Neural progenitor cell (in vitro differentiated cells): ENCODE measurements at regions not wholly inside any gene's neighbourhood (a gene's known extent, or its start where the extent isn't known, plus 50 kb on each side); places are given as distances from the start of the nearest gene placed in this dataset.
"Not testable (repeated sequence)": the region's sequence is repeated elsewhere in the genome, so short reads cannot be mapped to it uniquely, and the experiment has no call there.

Source experiments
- DNase-seq: peaks from one replicate; pipeline ENCODE4 v3.0.0-alpha.2; 2016; ENCODE audit warnings: low spot score
- H2AFZ ChIP-seq: fragments of 200-600 bp; sonication (generic); replicated peaks from 2 replicates; pipeline ENCODE4 v1.6.1; 2016; ENCODE audit warnings: antibody characterized with exemption
- H3F3A ChIP-seq: fragments of 200-600 bp; sonication (generic); 2 replicates; pipeline ENCODE4 v1.6.1; 2016; ENCODE audit warnings: antibody characterized with exemption, low read depth
- H3K27ac ChIP-seq: fragments of 200-600 bp; sonication (generic); 2 replicates; pipeline ENCODE4 v1.5.1; 2016; ENCODE audit warnings: mild to moderate bottlenecking
- H3K27me3 ChIP-seq: fragments of 200-600 bp; sonication (generic); 2 replicates; pipeline ENCODE4 v1.6.1; 2016; ENCODE audit warnings: mild to moderate bottlenecking, moderate library complexity
- H3K36me3 ChIP-seq: fragments of 200-600 bp; sonication (generic); 2 replicates; pipeline ENCODE4 v1.5.1; 2016
- H3K4me1 ChIP-seq: fragments of 200-600 bp; sonication (generic); 2 replicates; pipeline ENCODE4 v1.6.1; 2016; ENCODE audit warnings: mixed run types
- H3K4me2 ChIP-seq: fragments of 200-600 bp; sonication (generic); 2 replicates; pipeline ENCODE4 v1.6.1; 2016
- H3K4me3 ChIP-seq: fragments of 200-600 bp; sonication (generic); 2 replicates; pipeline ENCODE4 v1.5.1; 2016
- H3K79me2 ChIP-seq: fragments of 200-600 bp; sonication (generic); 2 replicates; pipeline ENCODE4 v1.6.1; 2016; ENCODE audit warnings: low read depth
- H3K9ac ChIP-seq: fragments of 200-600 bp; sonication (generic); 2 replicates; pipeline ENCODE4 v1.6.1; 2016
- H3K9me3 ChIP-seq: fragments of 200-600 bp; sonication (generic); 2 replicates; pipeline ENCODE4 v1.5.1; 2016; ENCODE audit warnings: low read depth
- H4K20me1 ChIP-seq: fragments of 200-600 bp; sonication (generic); 2 replicates; pipeline ENCODE4 v1.6.1; 2016; ENCODE audit warnings: low read depth
- H3K27ac Mint-ChIP-seq: 3 replicates; pipeline ENCODE4 v1.8.0; 2021; ENCODE audit warnings: mixed read lengths
- H3K27me3 Mint-ChIP-seq: 2 replicates; pipeline ENCODE4 v1.8.0; 2022; ENCODE audit warnings: low read depth, mild to moderate bottlenecking, inconsistent platforms, moderate library complexity, mixed read lengths; ENCODE audit not compliant: insufficient read depth
- H3K36me3 Mint-ChIP-seq: 3 replicates; pipeline ENCODE4 v1.8.0; 2021; ENCODE audit warnings: mixed read lengths
- H3K4me1 Mint-ChIP-seq: 3 replicates; pipeline ENCODE4 v1.8.0; 2021; ENCODE audit warnings: mixed read lengths
- H3K4me3 Mint-ChIP-seq: 3 replicates; pipeline ENCODE4 v1.8.0; 2021; ENCODE audit warnings: mild to moderate bottlenecking, moderate library complexity, mixed read lengths
- H3K9me3 Mint-ChIP-seq: 3 replicates; pipeline ENCODE4 v1.8.0; 2020; ENCODE audit warnings: mixed read lengths
- EZH2 ChIP-seq: fragments of 200-600 bp; sonication (generic); IDR thresholded peaks from 2 replicates; pipeline ENCODE4 v1.6.1; 2017; ENCODE audit warnings: antibody characterized with exemption, mild to moderate bottlenecking, moderate library complexity
- EZH2phosphoT487 ChIP-seq: fragments of 200-600 bp; sonication (generic); IDR thresholded peaks from 2 replicates; pipeline ENCODE4 v1.6.1; 2017; ENCODE audit warnings: antibody characterized with exemption
- TF ChIP-seq, protein P1 (sequence below): fragments of 200-600 bp; sonication (generic); IDR thresholded peaks from 2 replicates; pipeline ENCODE4 v1.5.1; 2017; ENCODE audit warnings: antibody characterized with exemption, mild to moderate bottlenecking

DNA sequence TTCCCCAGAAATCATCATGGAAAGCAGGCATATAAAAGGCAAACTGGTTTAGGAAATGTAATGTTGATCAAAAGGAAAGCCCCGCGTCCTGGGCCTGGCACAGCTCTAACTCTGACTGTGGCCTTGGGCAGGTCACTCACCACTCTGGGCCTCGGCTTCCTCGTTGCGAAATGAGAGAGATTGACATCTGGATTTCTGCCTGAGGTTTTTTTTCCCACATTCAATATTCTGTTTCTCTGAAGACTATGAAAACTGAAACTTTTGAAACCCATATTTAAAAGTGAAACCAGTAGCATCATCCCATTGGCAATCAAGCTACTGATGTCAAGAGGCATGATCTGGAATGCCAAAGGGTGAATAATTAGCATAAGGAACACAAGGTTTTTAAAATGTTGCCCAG is 369.7 kb upstream of the NPVF start:
- Histone ChIP-seq H3K27ac (no peak overlapping the region), H3K27me3 (no peaks in the 10 kb centered on the region), H3K79me2 (no peaks in the 10 kb centered on the region), H3K4me1 (peaks cover 6% of the 10 kb centered on the region), H3K9ac (no peak overlapping the region), H4K20me1 (no peaks in the 10 kb centered on the region), H3K4me3 (no peak overlapping the region), H3K9me3 (no peaks in the 10 kb centered on the region), H3K4me2 (no peak overlapping the region), H3K36me3 (no peaks in the 10 kb centered on the region), H3F3A (peaks cover 7% of the 10 kb centered on the region), H2AFZ (no peak overlapping the region)
- DNase-seq = no peak
- H3K4me1 Mint-ChIP-seq = no peaks in the 10 kb centered on the region
- no peak for TF ChIP-seq EZH2
- TF ChIP-seq, protein P1, sequence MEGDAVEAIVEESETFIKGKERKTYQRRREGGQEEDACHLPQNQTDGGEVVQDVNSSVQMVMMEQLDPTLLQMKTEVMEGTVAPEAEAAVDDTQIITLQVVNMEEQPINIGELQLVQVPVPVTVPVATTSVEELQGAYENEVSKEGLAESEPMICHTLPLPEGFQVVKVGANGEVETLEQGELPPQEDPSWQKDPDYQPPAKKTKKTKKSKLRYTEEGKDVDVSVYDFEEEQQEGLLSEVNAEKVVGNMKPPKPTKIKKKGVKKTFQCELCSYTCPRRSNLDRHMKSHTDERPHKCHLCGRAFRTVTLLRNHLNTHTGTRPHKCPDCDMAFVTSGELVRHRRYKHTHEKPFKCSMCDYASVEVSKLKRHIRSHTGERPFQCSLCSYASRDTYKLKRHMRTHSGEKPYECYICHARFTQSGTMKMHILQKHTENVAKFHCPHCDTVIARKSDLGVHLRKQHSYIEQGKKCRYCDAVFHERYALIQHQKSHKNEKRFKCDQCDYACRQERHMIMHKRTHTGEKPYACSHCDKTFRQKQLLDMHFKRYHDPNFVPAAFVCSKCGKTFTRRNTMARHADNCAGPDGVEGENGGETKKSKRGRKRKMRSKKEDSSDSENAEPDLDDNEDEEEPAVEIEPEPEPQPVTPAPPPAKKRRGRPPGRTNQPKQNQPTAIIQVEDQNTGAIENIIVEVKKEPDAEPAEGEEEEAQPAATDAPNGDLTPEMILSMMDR = no peak
- TF ChIP-seq EZH2phosphoT487 = no peak
- no peak overlapping the region for H3K4me3 Mint-ChIP-seq
- H3K9me3 Mint-ChIP-seq = no peaks in the 10 kb centered on the region
- H3K27me3 Mint-ChIP-seq = peaks cover 4% of the 10 kb centered on the region
- no peaks in the 10 kb centered on the region for H3K36me3 Mint-ChIP-seq
- no peak overlapping the region for H3K27ac Mint-ChIP-seq

DNA sequence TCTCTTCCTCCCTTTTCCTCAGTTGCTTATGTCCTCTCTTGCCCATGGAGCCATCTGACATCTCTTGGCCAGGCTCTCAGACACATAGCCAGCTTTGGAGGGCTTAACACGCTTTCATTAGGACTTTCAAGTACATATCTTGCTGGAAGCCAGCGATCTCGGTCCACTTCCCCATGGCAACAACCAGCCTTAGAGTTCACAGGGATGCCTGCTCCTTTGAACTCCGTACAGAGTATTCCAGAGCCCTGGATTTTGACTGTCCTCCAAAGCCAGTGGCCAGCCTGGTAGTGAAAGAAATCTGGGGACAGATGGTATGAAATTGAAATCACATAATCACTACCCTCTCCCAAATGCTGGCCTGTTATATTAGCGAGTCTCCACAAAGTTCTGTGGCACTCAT is 370.5 kb upstream of the NPVF start:
- DNase-seq = no peak
- Mint-ChIP-seq H3K4me3 (no peak overlapping the region), H3K9me3 (no peaks in the 10 kb centered on the region), H3K4me1 (no peaks in the 10 kb centered on the region), H3K36me3 (no peaks in the 10 kb centered on the region), H3K27me3 (peaks cover 4% of the 10 kb centered on the region), H3K27ac (no peak overlapping the region)
- no peak overlapping the region for H2AFZ ChIP-seq
- no peaks in the 10 kb centered on the region for H3K27me3 ChIP-seq
- TF ChIP-seq EZH2phosphoT487 (no peak), EZH2 (no peak)
- TF ChIP-seq, protein P1 = no peak
- no peak overlapping the region for H3K4me3 ChIP-seq
- peaks cover 7% of the 10 kb centered on the region for H3F3A ChIP-seq
- H3K4me2 ChIP-seq = no peak overlapping the region
- H3K79me2 ChIP-seq = no peaks in the 10 kb centered on the region
- no peak overlapping the region for H3K9ac ChIP-seq
- no peak overlapping the region for H3K27ac ChIP-seq
- no peaks in the 10 kb centered on the region for H3K36me3 ChIP-seq
- H4K20me1 ChIP-seq = no peaks in the 10 kb centered on the region
- no peaks in the 10 kb centered on the region for H3K9me3 ChIP-seq
- H3K4me1 ChIP-seq = peaks cover 6% of the 10 kb centered on the region

DNA sequence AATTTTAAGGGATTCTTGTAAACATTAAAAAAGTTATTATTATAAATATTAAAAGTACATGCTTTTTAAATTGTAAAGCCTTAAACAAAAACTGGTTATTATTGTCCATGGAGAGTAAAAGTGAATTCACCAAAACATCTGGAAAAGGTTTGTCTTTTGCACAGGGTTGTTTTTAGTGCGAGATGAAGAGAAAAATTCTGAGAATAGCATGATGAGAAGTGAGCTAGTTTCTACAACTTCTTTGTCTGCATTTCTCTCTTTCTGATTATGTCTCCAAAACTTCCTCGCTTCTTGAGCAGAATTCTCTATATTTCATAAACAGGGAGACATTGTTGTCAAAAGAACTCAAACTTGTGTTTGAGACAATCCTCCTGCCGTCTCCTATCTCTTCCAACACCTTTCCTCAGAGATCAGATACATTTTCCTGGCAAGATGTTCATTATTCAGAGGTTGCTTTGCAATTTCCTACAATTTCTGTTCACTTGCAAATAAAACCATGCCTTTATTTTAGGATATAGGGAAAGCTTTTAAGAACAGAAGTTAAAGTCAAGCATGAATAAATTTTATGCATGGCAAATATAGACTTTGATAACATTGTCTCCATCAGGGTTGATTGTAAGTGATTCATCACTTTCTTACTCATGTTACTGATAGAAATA is 372.1 kb upstream of the NPVF start:
- no peak overlapping the region for H2AFZ ChIP-seq
- H3K36me3 ChIP-seq = no peaks in the 10 kb centered on the region
- no peak for TF ChIP-seq EZH2
- TF ChIP-seq EZH2phosphoT487 = no peak
- TF ChIP-seq, protein P1 = no peak
- H3K4me3 Mint-ChIP-seq = no peak overlapping the region
- H3K27ac Mint-ChIP-seq = no peak overlapping the region
- H3K4me1 Mint-ChIP-seq = no peaks in the 10 kb centered on the region
- no peaks in the 10 kb centered on the region for H4K20me1 ChIP-seq
- no peak overlapping the region for H3K4me2 ChIP-seq
- peaks cover 7% of the 10 kb centered on the region for H3F3A ChIP-seq
- H3K79me2 ChIP-seq = no peaks in the 10 kb centered on the region
- H3K27ac ChIP-seq = no peak overlapping the region
- no peak for DNase-seq
- H3K4me3 ChIP-seq = no peak overlapping the region
- no peaks in the 10 kb centered on the region for H3K36me3 Mint-ChIP-seq
- H3K9ac ChIP-seq = no peak overlapping the region
- H3K4me1 ChIP-seq = peaks cover 6% of the 10 kb centered on the region
- no peaks in the 10 kb centered on the region for H3K27me3 ChIP-seq
- H3K9me3 Mint-ChIP-seq = no peaks in the 10 kb centered on the region
- H3K9me3 ChIP-seq = no peaks in the 10 kb centered on the region
- H3K27me3 Mint-ChIP-seq = peaks cover 4% of the 10 kb centered on the region

DNA sequence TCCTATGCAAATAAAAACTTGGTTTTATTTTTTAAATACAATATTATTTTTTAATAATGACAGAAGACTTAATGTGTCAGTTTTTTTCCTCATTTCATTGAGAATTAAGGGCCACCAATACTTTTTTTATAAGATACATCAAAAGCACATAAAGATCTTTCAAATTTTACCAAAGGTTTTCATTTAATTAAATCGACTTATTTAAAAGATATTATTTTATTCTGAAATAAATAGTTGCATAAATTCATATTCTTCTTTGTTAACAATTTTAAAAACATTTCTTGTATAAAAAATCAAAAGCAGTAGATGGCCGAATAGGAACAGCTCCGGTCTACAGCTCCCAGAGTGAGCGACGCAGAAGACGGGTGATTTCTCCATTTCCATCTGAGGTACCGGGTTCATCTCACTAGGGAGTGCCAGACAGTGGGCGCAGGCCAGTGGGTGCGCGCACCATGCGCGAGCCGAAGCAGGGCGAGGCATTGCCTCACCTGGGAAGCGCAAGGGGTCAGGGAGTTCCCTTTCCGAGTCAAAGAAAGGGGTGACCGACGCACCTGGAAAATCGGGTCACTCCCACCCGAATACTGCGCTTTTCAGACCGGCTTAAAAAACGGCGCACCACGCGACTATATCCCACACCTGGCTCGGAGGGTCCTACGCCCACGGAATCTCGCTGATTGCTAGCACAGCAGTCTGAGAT is 374.6 kb upstream of the NPVF start:
- not testable (repeated sequence) for H3K4me1 Mint-ChIP-seq, H3K27me3 Mint-ChIP-seq, H3K4me1 ChIP-seq, H3K27me3 ChIP-seq, H3K27ac ChIP-seq, H3F3A ChIP-seq, H3K9ac ChIP-seq, H4K20me1 ChIP-seq, H3K9me3 Mint-ChIP-seq, H3K36me3 ChIP-seq, H3K36me3 Mint-ChIP-seq, H3K79me2 ChIP-seq, H3K9me3 ChIP-seq, DNase-seq
- Histone ChIP-seq H2AFZ (peak overlapping the region; percentile 85), H3K4me3 (peak overlapping the region; percentile 55), H3K4me2 (peak overlapping the region; percentile 79)
- Mint-ChIP-seq H3K4me3 (peak overlapping the region; percentile 87), H3K27ac (peak overlapping the region; percentile 42)

DNA sequence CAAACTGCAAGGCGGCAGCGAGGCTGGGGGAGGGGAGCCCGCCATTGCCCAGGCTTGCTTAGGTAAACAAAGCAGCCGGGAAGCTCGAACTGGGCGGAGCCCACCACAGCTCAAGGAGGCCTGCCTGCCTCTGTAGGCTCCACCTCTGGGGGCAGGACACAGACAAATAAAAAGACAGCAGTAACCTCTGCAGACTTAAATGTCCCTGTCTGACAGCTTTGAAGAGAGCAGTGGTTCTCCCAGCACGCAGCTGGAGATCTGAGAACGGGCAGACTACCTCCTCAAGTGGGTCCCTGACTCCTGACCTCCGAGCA is 375.1 kb upstream of the NPVF start:
- peak overlapping the region; percentile 79 for H3K4me2 ChIP-seq
- H3K9me3 ChIP-seq, H3K27ac ChIP-seq, H3K36me3 Mint-ChIP-seq, H3F3A ChIP-seq, H3K27me3 ChIP-seq, H3K27ac Mint-ChIP-seq, H3K36me3 ChIP-seq, H3K9ac ChIP-seq, H4K20me1 ChIP-seq, H3K9me3 Mint-ChIP-seq, H3K4me1 ChIP-seq, DNase-seq, H3K79me2 ChIP-seq, H3K27me3 Mint-ChIP-seq, H3K4me1 Mint-ChIP-seq: not testable (repeated sequence)
- peak overlapping the region; percentile 87 for H3K4me3 Mint-ChIP-seq
- peak overlapping the region; percentile 85 for H2AFZ ChIP-seq
- peak overlapping the region; percentile 55 for H3K4me3 ChIP-seq
